ENCODE measurements at regions not wholly inside any gene's neighbourhood (a gene's known extent, or its start where the extent isn't known, plus 50 kb on each side); places are given as distances from the start of the nearest gene placed in this dataset.

GRCh38 chr14:48925184-48925583 is 661.0 kb downstream of the RPS29 start:
- no peak for DNase-seq (ENCODE audit: low spot score)
- no peak for TF ChIP-seq CTCF (IDR thresholded peaks at IDR 0.05; ENCODE audit: extremely low read depth, missing control alignments)

- no peak for TF ChIP-seq CTCF (IDR thresholded peaks at IDR 0.05; ENCODE audit: extremely low read depth, missing control alignments)
- no peak for DNase-seq (ENCODE audit: low spot score)
Observed at GRCh38 chr14:48914921-48915320, 671.3 kb downstream of the RPS29 start.

GRCh38 chr14:48914382-48914781 is 671.8 kb downstream of the RPS29 start:
- DNase-seq (ENCODE audit: low spot score): no peak
- no peak for TF ChIP-seq CTCF (IDR thresholded peaks at IDR 0.05; ENCODE audit: extremely low read depth, missing control alignments)

- no peak for TF ChIP-seq CTCF (IDR thresholded peaks at IDR 0.05; ENCODE audit: extremely low read depth, missing control alignments)
- no peak for DNase-seq (ENCODE audit: low spot score)
Observed at GRCh38 chr14:48900565-48900964, 685.6 kb downstream of the RPS29 start.

- no peak for DNase-seq (ENCODE audit: low spot score)
- TF ChIP-seq CTCF (IDR thresholded peaks at IDR 0.05; ENCODE audit: extremely low read depth, missing control alignments): no peak
Observed at GRCh38 chr14:48890333-48890732, 695.8 kb downstream of the RPS29 start.

- no peak for TF ChIP-seq CTCF (IDR thresholded peaks at IDR 0.05; ENCODE audit: extremely low read depth, missing control alignments)
- DNase-seq (ENCODE audit: low spot score): no peak
Observed at GRCh38 chr14:48876806-48877340, 709.3 kb downstream of the RPS29 start.

- no peak for TF ChIP-seq CTCF (IDR thresholded peaks at IDR 0.05; ENCODE audit: extremely low read depth, missing control alignments)
- DNase-seq (ENCODE audit: low spot score): no peak
Observed at GRCh38 chr14:48874711-48875110, 711.5 kb downstream of the RPS29 start.

Measured in GM20000 (cell line).